HG03460 (cell line): ENCODE measurements at regions not wholly inside any gene's neighbourhood (a gene's known extent, or its start where the extent isn't known, plus 50 kb on each side); places are given as distances from the start of the nearest gene placed in this dataset.
"Not testable (repeated sequence)": the region's sequence is repeated elsewhere in the genome, so short reads cannot be mapped to it uniquely, and the experiment has no call there.

Experiments
- ATAC-seq: cut with Tn5 transposase; IDR thresholded peaks from one replicate; pipeline ENCODE4 v1.9.1; 2021; ENCODE audit not compliant: unreplicated experiment

GRCh38 chr5:92283521-92283920 lies 900.4 kb upstream of the ARRDC3 start:
- ATAC-seq, result no peak

GRCh38 chr5:92271750-92272149 lies 888.6 kb upstream of the ARRDC3 start:
- ATAC-seq, result not testable (repeated sequence)

- ATAC-seq, result no peak
These were observed 885.2 kb upstream of the ARRDC3 start for GRCh38 chr5:92268343-92268742.

GRCh38 chr5:92267830-92268229 lies 884.7 kb upstream of the ARRDC3 start:
- ATAC-seq, result no peak

- no peak for ATAC-seq
These were observed 882.7 kb upstream of the ARRDC3 start for GRCh38 chr5:92265804-92266203.

- ATAC-seq, result not testable (repeated sequence)
These were observed 872.5 kb upstream of the ARRDC3 start for GRCh38 chr5:92255605-92256004.

- no peak for ATAC-seq
These were observed 865.4 kb upstream of the ARRDC3 start for GRCh38 chr5:92248518-92248917.

GRCh38 chr5:92242170-92242569 lies 859.1 kb upstream of the ARRDC3 start:
- no peak for ATAC-seq

GRCh38 chr5:92237896-92238295 lies 854.8 kb upstream of the ARRDC3 start:
- no peak for ATAC-seq

- ATAC-seq, result no peak
These were observed 839.3 kb upstream of the ARRDC3 start for GRCh38 chr5:92222449-92222848.

GRCh38 chr5:92216852-92217251 lies 833.7 kb upstream of the ARRDC3 start:
- not testable (repeated sequence) for ATAC-seq

- no peak for ATAC-seq
These were observed 832.0 kb upstream of the ARRDC3 start for GRCh38 chr5:92215116-92215515.

GRCh38 chr5:92208265-92208664 lies 825.1 kb upstream of the ARRDC3 start:
- no peak for ATAC-seq

- no peak for ATAC-seq
These were observed 824.0 kb upstream of the ARRDC3 start for GRCh38 chr5:92207151-92207550.

GRCh38 chr5:92206681-92207080 lies 823.6 kb upstream of the ARRDC3 start:
- no peak for ATAC-seq

GRCh38 chr5:92199035-92199434 lies 815.9 kb upstream of the ARRDC3 start:
- not testable (repeated sequence) for ATAC-seq

GRCh38 chr5:92181656-92182055 lies 798.5 kb upstream of the ARRDC3 start:
- ATAC-seq, result no peak

GRCh38 chr5:92180391-92180790 lies 797.3 kb upstream of the ARRDC3 start:
- no peak for ATAC-seq

GRCh38 chr5:92179651-92180050 lies 796.5 kb upstream of the ARRDC3 start:
- no peak for ATAC-seq

GRCh38 chr5:92177926-92178487 lies 794.9 kb upstream of the ARRDC3 start:
- no peak for ATAC-seq

- ATAC-seq, result no peak
These were observed 780.8 kb upstream of the ARRDC3 start for GRCh38 chr5:92163906-92164305.

- no peak for ATAC-seq
These were observed 764.7 kb upstream of the ARRDC3 start for GRCh38 chr5:92147798-92148197.

- ATAC-seq, result no peak
These were observed 764.1 kb upstream of the ARRDC3 start for GRCh38 chr5:92147266-92147665.
